ENCODE measurements at regions not wholly inside any gene's neighbourhood (a gene's known extent, or its start where the extent isn't known, plus 50 kb on each side); places are given as distances from the start of the nearest gene placed in this dataset.

DNA sequence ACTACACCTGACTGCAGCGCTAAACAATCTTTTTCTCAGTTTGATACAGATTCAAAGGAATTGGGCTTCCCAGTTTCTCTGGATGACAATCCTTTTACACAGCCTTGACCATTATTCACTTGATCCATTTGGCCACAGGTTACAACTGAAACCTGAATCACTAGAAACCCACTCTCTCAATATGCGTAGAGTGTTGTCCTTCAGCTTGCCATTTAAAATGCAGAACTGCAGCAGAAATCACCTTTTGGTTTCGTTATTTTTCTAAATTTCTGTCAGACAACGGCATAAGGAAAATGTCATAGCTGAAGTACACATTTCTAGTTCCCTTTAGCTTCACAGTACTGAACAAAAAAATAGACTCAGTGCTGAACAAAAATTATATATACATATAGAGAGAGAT, 255.8 kb upstream of the TENM3 start:
- H3K27ac ChIP-seq (ENCODE audit: low read depth, low read length): no peak overlapping the region
- H3K4me3 ChIP-seq (ENCODE audit: low read depth, low read length): no peak overlapping the region
- H3K4me1 ChIP-seq (ENCODE audit: control insufficient read depth, insufficient read depth, low read length): no peaks in the 10 kb centered on the region
- 92% methylated on average over 2 of the region's 4 CpGs for WGBS (ENCODE audit: insufficient coverage)
- H3K9me3 ChIP-seq (ENCODE audit: control insufficient read depth, insufficient read depth, low read length): no peaks in the 10 kb centered on the region
- H3K27me3 ChIP-seq (ENCODE audit: control insufficient read depth, insufficient read depth, low read length): no peaks in the 10 kb centered on the region
- no peaks in the 10 kb centered on the region for H3K36me3 ChIP-seq (ENCODE audit: control insufficient read depth, insufficient read depth, low read length)
- no peak for DNase-seq (ENCODE audit: low read depth in 4 of 6, low spot score in 6 of 6)

DNA sequence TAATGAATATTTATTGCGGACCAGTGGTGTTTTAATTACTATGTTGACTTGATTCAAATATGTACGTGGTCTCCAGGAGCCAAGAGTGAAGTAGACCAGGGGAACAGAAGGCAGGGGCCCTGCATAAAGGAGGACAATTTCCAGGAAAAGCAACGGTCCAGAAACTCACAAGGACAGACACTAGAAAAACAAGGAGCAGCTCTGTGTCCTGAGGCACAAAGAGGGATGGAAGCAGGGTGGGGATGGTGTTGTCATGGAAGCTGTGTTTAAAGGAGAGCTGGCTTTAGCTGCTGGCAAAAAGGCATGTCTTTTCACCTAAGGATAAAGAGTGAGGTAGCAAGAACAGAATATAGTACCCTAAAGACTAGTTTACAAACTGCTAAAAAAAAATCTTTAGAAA, 254.1 kb upstream of the TENM3 start:
- no peak overlapping the region for H3K27ac ChIP-seq (ENCODE audit: low read depth, low read length)
- no peak for DNase-seq (ENCODE audit: low read depth in 4 of 6, low spot score in 6 of 6)
- WGBS (ENCODE audit: insufficient coverage): 52% methylated on average over 2 of the region's 3 CpGs
- no peaks in the 10 kb centered on the region for H3K4me1 ChIP-seq (ENCODE audit: control insufficient read depth, insufficient read depth, low read length)
- H3K27me3 ChIP-seq (ENCODE audit: control insufficient read depth, insufficient read depth, low read length): no peaks in the 10 kb centered on the region
- H3K36me3 ChIP-seq (ENCODE audit: control insufficient read depth, insufficient read depth, low read length): no peaks in the 10 kb centered on the region
- no peaks in the 10 kb centered on the region for H3K9me3 ChIP-seq (ENCODE audit: control insufficient read depth, insufficient read depth, low read length)
- no peak overlapping the region for H3K4me3 ChIP-seq (ENCODE audit: low read depth, low read length)

DNA sequence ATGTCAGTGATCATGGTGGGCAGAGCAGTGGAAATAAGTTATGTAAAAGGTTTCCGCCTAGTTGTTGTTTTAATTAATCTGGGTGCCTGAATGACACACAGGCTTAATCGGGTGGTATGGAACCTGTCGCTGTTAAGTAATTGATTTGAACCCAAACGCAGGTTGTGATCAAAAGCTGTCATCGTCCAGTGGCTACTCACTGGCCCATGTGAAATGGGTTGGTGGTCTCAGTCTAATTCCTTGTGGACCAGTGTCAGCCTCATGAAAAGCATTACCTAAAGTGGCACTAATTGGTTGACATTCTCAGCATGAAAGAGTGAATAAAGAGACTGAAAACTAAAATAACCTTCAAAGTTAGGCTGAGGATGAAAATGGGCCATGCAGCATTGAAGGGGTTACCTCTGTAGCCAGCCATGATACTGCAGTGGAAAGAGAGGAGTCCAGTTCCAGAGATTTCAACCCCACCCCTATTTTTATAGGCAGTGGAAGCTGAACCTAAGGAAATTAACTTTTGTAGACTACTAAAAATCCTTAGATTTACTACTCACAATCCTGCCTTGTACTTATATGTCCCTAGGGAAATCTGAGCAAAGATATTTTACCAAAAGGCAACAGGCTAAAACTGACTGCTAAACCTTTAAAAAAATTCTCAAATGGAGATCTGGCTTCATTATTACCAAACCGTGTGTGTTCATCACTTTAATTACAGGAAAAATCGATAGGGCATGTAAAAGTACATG, 251.7 kb upstream of the TENM3 start:
- Histone ChIP-seq H3K27ac (ENCODE audit: low read depth, low read length) (no peak overlapping the region), H3K4me3 (ENCODE audit: low read depth, low read length) (no peak overlapping the region), H3K36me3 (ENCODE audit: control insufficient read depth, insufficient read depth, low read length) (no peaks in the 10 kb centered on the region), H3K9me3 (ENCODE audit: control insufficient read depth, insufficient read depth, low read length) (no peaks in the 10 kb centered on the region), H3K4me1 (ENCODE audit: control insufficient read depth, insufficient read depth, low read length) (no peaks in the 10 kb centered on the region), H3K27me3 (ENCODE audit: control insufficient read depth, insufficient read depth, low read length) (no peaks in the 10 kb centered on the region)
- DNase-seq (ENCODE audit: low read depth in 4 of 6, low spot score in 6 of 6): no peak
- 65% methylated on average over 6 of the region's 7 CpGs for WGBS (ENCODE audit: insufficient coverage)

DNA sequence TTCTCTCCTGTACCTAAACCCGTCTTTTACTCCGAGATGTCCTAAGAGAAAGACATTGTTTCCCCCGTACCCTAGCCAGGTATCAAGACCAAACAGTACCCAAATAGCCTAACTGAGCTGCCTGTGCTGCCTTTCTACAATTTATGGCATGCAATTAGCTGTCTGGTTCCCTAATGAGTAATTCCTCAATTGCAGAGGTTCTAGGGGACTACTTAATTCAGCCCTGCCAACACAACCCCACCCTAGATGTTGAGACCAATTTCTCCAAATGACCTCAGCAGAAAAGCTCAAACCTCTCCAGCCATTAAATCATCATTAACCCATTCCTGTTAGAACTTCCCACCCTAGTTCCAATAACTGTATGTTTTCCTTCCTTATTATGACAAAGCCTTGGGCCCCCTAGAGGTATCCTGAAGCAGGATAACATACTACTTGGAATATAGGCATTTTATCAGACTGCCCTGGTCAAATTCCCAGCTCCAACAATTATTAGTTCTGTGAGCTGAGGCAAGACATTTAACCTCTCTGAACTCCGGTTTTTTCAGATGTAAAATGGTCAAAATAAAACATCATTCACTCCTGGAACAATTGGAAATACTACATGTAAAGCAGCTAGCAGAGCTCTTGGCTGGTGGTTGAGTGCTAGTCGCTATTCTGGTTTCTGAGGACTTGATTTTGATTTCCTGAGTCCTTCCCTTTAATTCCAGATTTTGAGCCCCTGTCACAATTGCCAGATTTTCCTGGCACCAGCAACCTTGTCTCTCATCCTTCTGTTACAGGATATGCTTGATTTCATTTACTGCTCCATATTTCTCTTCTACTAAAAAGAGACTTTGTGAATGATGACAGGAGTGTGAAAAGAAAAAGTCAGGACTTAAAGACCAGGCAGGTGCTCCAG, 244.6 kb upstream of the TENM3 start:
- Histone ChIP-seq H3K27ac (ENCODE audit: low read depth, low read length) (no peak overlapping the region), H3K9me3 (ENCODE audit: control insufficient read depth, insufficient read depth, low read length) (no peaks in the 10 kb centered on the region), H3K4me1 (ENCODE audit: control insufficient read depth, insufficient read depth, low read length) (no peaks in the 10 kb centered on the region), H3K36me3 (ENCODE audit: control insufficient read depth, insufficient read depth, low read length) (no peaks in the 10 kb centered on the region), H3K4me3 (ENCODE audit: low read depth, low read length) (no peak overlapping the region), H3K27me3 (ENCODE audit: control insufficient read depth, insufficient read depth, low read length) (no peaks in the 10 kb centered on the region)
- 94% methylated on average over 3 of the region's 5 CpGs for WGBS (ENCODE audit: insufficient coverage)
- DNase-seq (ENCODE audit: low read depth in 4 of 6, low spot score in 6 of 6): no peak

DNA sequence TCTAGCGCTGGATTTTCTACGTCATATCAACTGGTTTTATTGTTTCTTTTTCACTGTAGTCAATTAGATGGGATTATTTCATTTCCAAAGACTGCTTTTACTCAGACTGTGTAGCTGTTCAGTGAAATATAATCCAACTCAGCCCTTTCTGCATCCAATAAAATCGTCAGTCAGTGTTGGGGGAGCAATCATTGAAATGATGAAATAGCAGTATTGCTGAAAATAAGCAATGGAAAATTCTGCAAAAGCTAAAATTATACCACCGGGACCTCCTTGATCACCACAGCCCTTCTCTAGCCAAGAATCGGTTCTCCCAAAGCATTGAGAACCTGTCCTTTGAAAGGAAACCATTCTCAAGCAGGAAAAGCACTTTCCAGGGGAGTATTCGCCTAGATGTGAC, 243.1 kb upstream of the TENM3 start:
- no peak overlapping the region for H3K4me3 ChIP-seq (ENCODE audit: low read depth, low read length)
- H3K4me1 ChIP-seq (ENCODE audit: control insufficient read depth, insufficient read depth, low read length): no peaks in the 10 kb centered on the region
- H3K27ac ChIP-seq (ENCODE audit: low read depth, low read length): no peak overlapping the region
- H3K9me3 ChIP-seq (ENCODE audit: control insufficient read depth, insufficient read depth, low read length): no peaks in the 10 kb centered on the region
- no peaks in the 10 kb centered on the region for H3K27me3 ChIP-seq (ENCODE audit: control insufficient read depth, insufficient read depth, low read length)
- peak in 1 of 6 donors; percentile 70 for DNase-seq (ENCODE audit: low read depth in 4 of 6, low spot score in 6 of 6)
- H3K36me3 ChIP-seq (ENCODE audit: control insufficient read depth, insufficient read depth, low read length): no peaks in the 10 kb centered on the region
- no CpG with 5 or more reads among the region's 6 CpGs for WGBS (ENCODE audit: insufficient coverage)

DNA sequence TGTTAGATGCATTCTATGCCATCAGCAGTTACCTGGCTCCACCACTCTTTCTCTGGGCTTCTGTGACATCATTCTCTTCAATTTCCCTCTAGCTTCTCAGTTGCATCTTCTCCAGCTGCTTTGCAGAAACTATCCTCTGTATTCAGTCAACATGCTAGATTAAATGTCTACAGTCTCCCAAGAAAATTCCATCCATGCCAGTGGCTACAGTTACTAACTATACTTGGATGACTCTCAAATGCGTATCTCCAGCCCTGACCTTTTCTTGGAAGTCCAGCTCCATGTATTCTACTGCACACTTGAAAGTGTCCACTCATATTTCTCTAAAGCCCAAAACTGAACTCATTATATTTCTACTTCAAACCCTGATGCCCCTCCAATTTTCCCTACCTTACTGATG, 232.3 kb upstream of the TENM3 start:
- 83% methylated on average over 1 of the region's 1 CpG for WGBS (ENCODE audit: insufficient coverage)
- H3K27me3 ChIP-seq (ENCODE audit: control insufficient read depth, insufficient read depth, low read length): no peaks in the 10 kb centered on the region
- no peaks in the 10 kb centered on the region for H3K4me1 ChIP-seq (ENCODE audit: control insufficient read depth, insufficient read depth, low read length)
- DNase-seq (ENCODE audit: low read depth in 4 of 6, low spot score in 6 of 6): no peak
- H3K9me3 ChIP-seq (ENCODE audit: control insufficient read depth, insufficient read depth, low read length): no peaks in the 10 kb centered on the region
- H3K4me3 ChIP-seq (ENCODE audit: low read depth, low read length): no peak overlapping the region
- no peaks in the 10 kb centered on the region for H3K36me3 ChIP-seq (ENCODE audit: control insufficient read depth, insufficient read depth, low read length)
- no peak overlapping the region for H3K27ac ChIP-seq (ENCODE audit: low read depth, low read length)

DNA sequence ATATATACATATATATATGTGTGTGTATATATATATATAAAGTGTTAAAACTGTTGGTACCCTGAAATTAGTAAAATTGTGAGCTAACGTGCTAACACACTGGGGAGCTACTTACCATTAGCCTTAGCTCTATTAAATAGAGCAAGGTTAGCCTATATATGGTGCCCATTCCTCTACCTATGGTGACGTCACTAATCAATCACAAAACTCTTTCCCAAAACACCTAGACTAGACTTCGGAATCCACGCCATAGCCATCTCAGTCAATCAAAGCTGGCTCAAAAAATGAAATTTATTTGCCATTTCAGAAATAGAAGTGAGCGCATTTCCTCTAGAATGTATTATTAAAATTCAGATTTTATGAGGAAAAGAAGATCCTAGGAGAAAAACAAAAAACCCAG, 229.0 kb upstream of the TENM3 start:
- no peak overlapping the region for H3K4me3 ChIP-seq (ENCODE audit: low read depth, low read length)
- H3K27ac ChIP-seq (ENCODE audit: low read depth, low read length): no peak overlapping the region
- DNase-seq (ENCODE audit: low read depth in 4 of 6, low spot score in 6 of 6): no peak
- H3K9me3 ChIP-seq (ENCODE audit: control insufficient read depth, insufficient read depth, low read length): no peaks in the 10 kb centered on the region
- H3K36me3 ChIP-seq (ENCODE audit: control insufficient read depth, insufficient read depth, low read length): no peaks in the 10 kb centered on the region
- no CpG with 5 or more reads among the region's 5 CpGs for WGBS (ENCODE audit: insufficient coverage)
- no peaks in the 10 kb centered on the region for H3K4me1 ChIP-seq (ENCODE audit: control insufficient read depth, insufficient read depth, low read length)
- H3K27me3 ChIP-seq (ENCODE audit: control insufficient read depth, insufficient read depth, low read length): no peaks in the 10 kb centered on the region

DNA sequence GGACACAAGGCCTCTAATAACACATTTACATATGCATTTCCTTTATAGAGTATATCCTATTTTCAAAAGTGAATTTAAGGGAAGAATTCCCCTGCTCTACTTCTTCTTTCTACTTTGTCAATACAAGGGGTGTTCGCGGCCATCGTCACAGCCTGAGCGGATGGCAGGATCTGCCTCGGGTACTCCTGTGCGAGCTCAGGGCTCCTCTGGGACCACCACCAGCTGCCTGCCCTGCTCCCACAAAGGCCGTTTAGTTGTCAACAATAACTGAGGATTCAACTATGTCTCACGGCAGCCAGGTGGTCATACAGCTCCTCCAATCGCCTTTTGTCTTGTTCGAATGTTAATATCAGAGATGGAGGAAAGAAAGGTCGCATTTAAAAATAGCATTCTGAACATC, 228.2 kb upstream of the TENM3 start:
- Histone ChIP-seq H3K27ac (ENCODE audit: low read depth, low read length) (no peak overlapping the region), H3K36me3 (ENCODE audit: control insufficient read depth, insufficient read depth, low read length) (no peaks in the 10 kb centered on the region), H3K4me3 (ENCODE audit: low read depth, low read length) (no peak overlapping the region), H3K4me1 (ENCODE audit: control insufficient read depth, insufficient read depth, low read length) (no peaks in the 10 kb centered on the region), H3K9me3 (ENCODE audit: control insufficient read depth, insufficient read depth, low read length) (no peaks in the 10 kb centered on the region), H3K27me3 (ENCODE audit: control insufficient read depth, insufficient read depth, low read length) (no peaks in the 10 kb centered on the region)
- DNase-seq (ENCODE audit: low read depth in 4 of 6, low spot score in 6 of 6): peak in 1 of 6 donors; percentile 59
- 83% methylated on average over 6 of the region's 11 CpGs for WGBS (ENCODE audit: insufficient coverage)

DNA sequence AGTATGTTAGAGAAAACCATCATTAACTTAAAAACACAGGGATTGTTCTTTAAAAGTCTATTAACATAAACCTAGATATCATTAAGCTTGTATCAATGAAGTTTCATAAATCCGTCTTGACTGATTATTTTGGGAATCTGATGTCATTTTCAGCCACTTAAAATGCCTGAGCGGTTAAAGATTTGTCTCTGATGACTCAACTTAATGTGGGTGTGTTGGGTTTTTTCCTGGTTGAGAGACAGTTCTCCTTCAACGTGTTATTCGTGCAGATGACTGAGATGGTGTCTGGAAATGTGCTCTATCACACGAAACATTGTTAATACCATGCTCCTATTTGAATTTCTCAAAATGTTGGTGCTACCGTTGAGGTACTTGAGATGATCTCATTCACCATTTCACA, 227.3 kb upstream of the TENM3 start:
- Histone ChIP-seq H3K27me3 (ENCODE audit: control insufficient read depth, insufficient read depth, low read length) (no peaks in the 10 kb centered on the region), H3K4me3 (ENCODE audit: low read depth, low read length) (no peak overlapping the region), H3K27ac (ENCODE audit: low read depth, low read length) (no peak overlapping the region), H3K4me1 (ENCODE audit: control insufficient read depth, insufficient read depth, low read length) (no peaks in the 10 kb centered on the region), H3K36me3 (ENCODE audit: control insufficient read depth, insufficient read depth, low read length) (no peaks in the 10 kb centered on the region), H3K9me3 (ENCODE audit: control insufficient read depth, insufficient read depth, low read length) (no peaks in the 10 kb centered on the region)
- 100% methylated on average over 3 of the region's 6 CpGs for WGBS (ENCODE audit: insufficient coverage)
- no peak for DNase-seq (ENCODE audit: low read depth in 4 of 6, low spot score in 6 of 6)

DNA sequence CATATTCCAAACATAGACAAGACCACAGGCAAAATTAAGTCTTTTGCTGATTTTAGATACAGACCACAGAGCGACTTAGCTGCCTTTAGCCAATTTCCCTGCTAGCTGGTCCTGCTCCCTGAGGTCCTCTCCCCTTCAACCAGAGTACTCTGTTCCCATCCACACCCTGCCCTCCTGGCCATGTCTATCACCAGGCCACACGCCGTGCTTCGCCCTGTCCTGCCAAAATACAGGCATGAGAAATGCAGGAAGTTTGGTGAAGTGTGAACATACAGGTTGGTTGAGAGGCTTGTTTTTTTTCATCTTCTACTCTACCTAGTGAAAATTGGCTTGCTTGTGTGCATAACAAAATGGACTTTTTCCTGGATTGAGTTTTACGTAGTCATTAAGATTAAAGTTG, 226.2 kb upstream of the TENM3 start:
- WGBS (ENCODE audit: insufficient coverage): 100% methylated on average over 1 of the region's 5 CpGs
- no peak overlapping the region for H3K4me3 ChIP-seq (ENCODE audit: low read depth, low read length)
- no peak for DNase-seq (ENCODE audit: low read depth in 4 of 6, low spot score in 6 of 6)

More for the DNA sequence above, 226.2 kb upstream of the TENM3 start:
- Histone ChIP-seq H3K9me3 (ENCODE audit: control insufficient read depth, insufficient read depth, low read length) (no peaks in the 10 kb centered on the region), H3K27ac (ENCODE audit: low read depth, low read length) (no peak overlapping the region), H3K36me3 (ENCODE audit: control insufficient read depth, insufficient read depth, low read length) (no peaks in the 10 kb centered on the region), H3K27me3 (ENCODE audit: control insufficient read depth, insufficient read depth, low read length) (no peaks in the 10 kb centered on the region), H3K4me1 (ENCODE audit: control insufficient read depth, insufficient read depth, low read length) (no peaks in the 10 kb centered on the region)

Data from spinal cord (tissue), 9 donors.